Epithelial cell of esophagus (primary cell): ENCODE measurements at regions not wholly inside any gene's neighbourhood (a gene's known extent, or its start where the extent isn't known, plus 50 kb on each side); places are given as distances from the start of the nearest gene placed in this dataset.

Source experiments
- DNase-seq: peaks from one replicate; pipeline ENCODE4 v3.0.0; 2010; ENCODE audit warnings: low read depth
- H3K4me3 ChIP-seq: 2 replicates; pipeline ENCODE4 v1.5.1; 2011; ENCODE audit warnings: mild to moderate bottlenecking, low read length, control low read depth
- CTCF ChIP-seq: IDR thresholded peaks from 2 replicates; pipeline ENCODE4 v1.5.1; 2011; ENCODE audit warnings: low read depth, mild to moderate bottlenecking, low read length, control low read depth, inconsistent platforms; ENCODE audit not compliant: insufficient read depth; ENCODE audit errors: missing control alignments

GRCh38 chr10:111131168-111131799, 54.5 kb downstream of the ADRA2A start:
- H3K4me3 ChIP-seq = no peak overlapping the region
- DNase-seq = no peak
- TF ChIP-seq CTCF = no peak

- no peak for DNase-seq
- H3K4me3 ChIP-seq = no peak overlapping the region
- no peak for TF ChIP-seq CTCF
Measured at GRCh38 chr10:111137007-111137406, 60.2 kb downstream of the ADRA2A start.

GRCh38 chr10:111137587-111137986, 60.8 kb downstream of the ADRA2A start:
- TF ChIP-seq CTCF = no peak
- no peak overlapping the region for H3K4me3 ChIP-seq
- no peak for DNase-seq

GRCh38 chr10:111138544-111138943, 61.7 kb downstream of the ADRA2A start:
- no peak for TF ChIP-seq CTCF
- no peak for DNase-seq
- no peak overlapping the region for H3K4me3 ChIP-seq

- no peak overlapping the region for H3K4me3 ChIP-seq
- DNase-seq = no peak
- TF ChIP-seq CTCF = no peak
Measured at GRCh38 chr10:111139567-111139966, 62.7 kb downstream of the ADRA2A start.

GRCh38 chr10:111142092-111142768, 65.4 kb downstream of the ADRA2A start:
- TF ChIP-seq CTCF = no peak
- no peak for DNase-seq
- H3K4me3 ChIP-seq = no peak overlapping the region
